ENCODE measurements at regions not wholly inside any gene's neighbourhood (a gene's known extent, or its start where the extent isn't known, plus 50 kb on each side); places are given as distances from the start of the nearest gene placed in this dataset.

- no peak overlapping the region for H3K27ac ChIP-seq (ENCODE audit: insufficient read length, low read depth, low read length)
- Mint-ChIP-seq H3K36me3 (ENCODE audit: insufficient read depth in 1 of 3, low read depth in 3 of 3) (no peaks in the 10 kb centered on the region), H3K4me1 (0 out of 4 replicates have a peak, but pooled peaks cover 3 to 6% of the 10 kb centered on the region in 2 experiments), H3K27ac (no peak overlapping the region), H3K4me3 (no peak overlapping the region), H3K27me3 (ENCODE audit: low read depth) (peaks cover 6% of the 10 kb centered on the region), H3K9me3 (no peaks in the 10 kb centered on the region)
- no peak overlapping the region for H2BK120ac ChIP-seq (ENCODE audit: low read depth, low read length, poor library complexity, severe bottlenecking)
- H4K91ac ChIP-seq (ENCODE audit: insufficient read length, low read depth, low read length): no peak overlapping the region
- H3K9ac ChIP-seq (ENCODE audit: extremely low read depth, insufficient read length, low read length): no peak overlapping the region
- H2BK5ac ChIP-seq (ENCODE audit: insufficient read length, low read length): no peak overlapping the region
- H3K79me2 ChIP-seq (ENCODE audit: insufficient read depth, low read length): no peaks in the 10 kb centered on the region
- H3K14ac ChIP-seq (ENCODE audit: insufficient read depth, low read length): no peak overlapping the region
- H4K8ac ChIP-seq (replicated peaks; ENCODE audit: insufficient read length, low read depth, low read length): no peak overlapping the region
- no peak overlapping the region for H3K23ac ChIP-seq (ENCODE audit: insufficient read length, low read depth, low read length)
- no peaks in the 10 kb centered on the region for H3K23me2 ChIP-seq (ENCODE audit: insufficient read length, low read depth, low read length, poor library complexity, severe bottlenecking)
- no peak overlapping the region for H2BK12ac ChIP-seq (ENCODE audit: insufficient read length, low read depth, low read length)
- no peaks in the 10 kb centered on the region for H3K4me1 ChIP-seq (ENCODE audit: insufficient read depth, low read length)
- H3K56ac ChIP-seq (ENCODE audit: insufficient read length, low read depth, low read length): no peak overlapping the region
- WGBS (ENCODE audit: extremely low coverage, insufficient read length, low lambda C conversion rate): no CpG with 5 or more reads among the region's 2 CpGs
- H2BK15ac ChIP-seq (ENCODE audit: low read depth, low read length): no peak overlapping the region
- no peak overlapping the region for H3T11ph ChIP-seq (ENCODE audit: low read length)
- H3K4me2 ChIP-seq (ENCODE audit: insufficient read depth, insufficient read length, low read length): no peak overlapping the region
- H3K79me1 ChIP-seq (ENCODE audit: insufficient read depth, low read depth, low read length, poor library complexity, severe bottlenecking): no peaks in the 10 kb centered on the region
- no peak overlapping the region for H3K4ac ChIP-seq (ENCODE audit: low read depth, low read length)
- no peak overlapping the region for H4K5ac ChIP-seq (ENCODE audit: insufficient read length, low read depth, low read length)
- no peak overlapping the region for H3K18ac ChIP-seq (ENCODE audit: insufficient read length, low read depth, low read length)
- no peaks in the 10 kb centered on the region for H3K27me3 ChIP-seq (ENCODE audit: insufficient read depth, low read length)
- no peak overlapping the region for H2BK20ac ChIP-seq (ENCODE audit: low read depth, low read length, poor library complexity, severe bottlenecking)
- DNase-seq: no peak
- H3K9me3 ChIP-seq (ENCODE audit: control insufficient read depth, low read depth, low read length): no peaks in the 10 kb centered on the region
- H2AFZ ChIP-seq (ENCODE audit: low read length): no peak overlapping the region
- no peak for TF ChIP-seq CTCF (conservative IDR thresholded peaks at IDR 0.05)
- H2AK5ac ChIP-seq (ENCODE audit: insufficient read length, low read length): no peak overlapping the region
- no peaks in the 10 kb centered on the region for H4K20me1 ChIP-seq (ENCODE audit: control insufficient read depth, insufficient read depth, insufficient read length)
Observed at GRCh38 chr16:13766334-13766733, 153.6 kb upstream of the ERCC4 start.
